H9 (cell line): ENCODE measurements at regions not wholly inside any gene's neighbourhood (a gene's known extent, or its start where the extent isn't known, plus 50 kb on each side); places are given as distances from the start of the nearest gene placed in this dataset.

Source experiments
- DNase-seq: peaks from one replicate; pipeline ENCODE4 v3.0.0-alpha.2; 2017
- H2AFZ ChIP-seq: one replicate; pipeline ENCODE4 v1.6.1; 2013; ENCODE audit warnings: mild to moderate bottlenecking, low read length, control low read depth, moderate library complexity
- H2AK5ac ChIP-seq: 2 replicates; pipeline ENCODE4 v1.6.1; 2013; ENCODE audit warnings: low read length, control low read depth, mixed read lengths; ENCODE audit not compliant: insufficient read length
- H2BK120ac ChIP-seq: one replicate; pipeline ENCODE4 v1.6.1; 2013; ENCODE audit warnings: low read depth, mild to moderate bottlenecking, low read length, control low read depth, inconsistent platforms; ENCODE audit not compliant: poor library complexity, severe bottlenecking
- H2BK12ac ChIP-seq: 2 replicates; pipeline ENCODE4 v1.6.1; 2013; ENCODE audit warnings: low read length, control low read depth, mixed read lengths, low read depth; ENCODE audit not compliant: insufficient read length
- H2BK15ac ChIP-seq: 2 replicates; pipeline ENCODE4 v1.6.1; 2013; ENCODE audit warnings: low read depth, low read length, control low read depth
- H2BK20ac ChIP-seq: one replicate; pipeline ENCODE4 v1.6.1; 2013; ENCODE audit warnings: low read depth, mild to moderate bottlenecking, low read length, control low read depth, inconsistent platforms; ENCODE audit not compliant: poor library complexity, severe bottlenecking
- H2BK5ac ChIP-seq: 2 replicates; pipeline ENCODE4 v1.6.1; 2013; ENCODE audit warnings: low read length, control low read depth, mixed read lengths; ENCODE audit not compliant: insufficient read length
- H3K14ac ChIP-seq: 2 replicates; pipeline ENCODE4 v1.6.1; 2013; ENCODE audit warnings: low read length, control low read depth; ENCODE audit not compliant: insufficient read depth
- H3K18ac ChIP-seq: 2 replicates; pipeline ENCODE4 v1.6.1; 2013; ENCODE audit warnings: low read depth, mild to moderate bottlenecking, mixed read lengths, low read length, control low read depth; ENCODE audit not compliant: insufficient read length
- H3K23ac ChIP-seq: 2 replicates; pipeline ENCODE4 v1.6.1; 2013; ENCODE audit warnings: low read length, control low read depth, mixed read lengths, low read depth; ENCODE audit not compliant: insufficient read length
- H3K23me2 ChIP-seq: 2 replicates; pipeline ENCODE4 v1.6.1; 2013; ENCODE audit warnings: low read depth, mild to moderate bottlenecking, mixed read lengths, low read length, control low read depth; ENCODE audit not compliant: insufficient read length, poor library complexity, severe bottlenecking
- H3K27ac ChIP-seq: 2 replicates; pipeline ENCODE4 v1.5.1; 2013; ENCODE audit warnings: low read length, control low read depth, mixed read lengths, low read depth; ENCODE audit not compliant: insufficient read length
- H3K27me3 ChIP-seq: 2 replicates; pipeline ENCODE4 v1.6.1; 2013; ENCODE audit warnings: low read length, control low read depth, inconsistent platforms; ENCODE audit not compliant: insufficient read depth
- H3K4ac ChIP-seq: 2 replicates; pipeline ENCODE4 v1.6.1; 2013; ENCODE audit warnings: low read depth, mild to moderate bottlenecking, control low read depth, inconsistent platforms, low read length, moderate library complexity
- H3K4me1 ChIP-seq: 2 replicates; pipeline ENCODE4 v1.6.1; 2013; ENCODE audit warnings: low read length, control low read depth, inconsistent platforms; ENCODE audit not compliant: insufficient read depth
- H3K4me2 ChIP-seq: 2 replicates; pipeline ENCODE4 v1.6.1; 2013; ENCODE audit warnings: low read length, control low read depth, mixed read lengths; ENCODE audit not compliant: insufficient read length, insufficient read depth
- H3K56ac ChIP-seq: 2 replicates; pipeline ENCODE4 v1.6.1; 2013; ENCODE audit warnings: low read depth, mild to moderate bottlenecking, mixed read lengths, low read length, control low read depth; ENCODE audit not compliant: insufficient read length
- H3K79me1 ChIP-seq: 2 replicates; pipeline ENCODE4 v1.6.1; 2013; ENCODE audit warnings: low read depth, mild to moderate bottlenecking, moderate library complexity, low read length, control low read depth, inconsistent platforms; ENCODE audit not compliant: insufficient read depth, poor library complexity, severe bottlenecking
- H3K79me2 ChIP-seq: 2 replicates; pipeline ENCODE4 v1.6.1; 2013; ENCODE audit warnings: low read length, control low read depth, inconsistent platforms; ENCODE audit not compliant: insufficient read depth
- H3K9ac ChIP-seq: 2 replicates; pipeline ENCODE4 v1.6.1; 2013; ENCODE audit warnings: low read length, control low read depth, mixed read lengths; ENCODE audit not compliant: insufficient read length; ENCODE audit errors: extremely low read depth
- H3K9me3 ChIP-seq: one replicate; pipeline ENCODE4 v1.6.1; 2013; ENCODE audit warnings: low read depth, low read length, inconsistent platforms; ENCODE audit not compliant: control insufficient read depth
- H3T11ph ChIP-seq: one replicate; pipeline ENCODE4 v1.6.1; 2013; ENCODE audit warnings: mild to moderate bottlenecking, low read length, control low read depth, inconsistent platforms
- H4K20me1 ChIP-seq: one replicate; pipeline ENCODE4 v1.6.1; 2013; ENCODE audit not compliant: control insufficient read depth, insufficient read length, insufficient read depth
- H4K5ac ChIP-seq: 2 replicates; pipeline ENCODE4 v1.6.1; 2013; ENCODE audit warnings: low read depth, mild to moderate bottlenecking, mixed read lengths, low read length, control low read depth; ENCODE audit not compliant: insufficient read length
- H4K8ac ChIP-seq: replicated peaks from 2 replicates; pipeline ENCODE4 v1.6.1; 2013; ENCODE audit warnings: low read length, control low read depth, mixed read lengths, low read depth; ENCODE audit not compliant: insufficient read length
- H4K91ac ChIP-seq: 2 replicates; pipeline ENCODE4 v1.6.1; 2013; ENCODE audit warnings: low read depth, mild to moderate bottlenecking, moderate library complexity, mixed read lengths, low read length, control low read depth; ENCODE audit not compliant: insufficient read length
- H3K27ac Mint-ChIP-seq, 3 experiments: 2 replicates in 2 of 3; 3 replicates in 1 of 3; pipeline ENCODE4 v1.8.0; 2020 to 2021; ENCODE audit warnings: mixed read lengths in 3 of 3, mild to moderate bottlenecking in 1 of 3, moderate library complexity in 1 of 3
- H3K27me3 Mint-ChIP-seq: 2 replicates; pipeline ENCODE4 v1.8.0; 2021; ENCODE audit warnings: low read depth, mild to moderate bottlenecking, moderate library complexity, mixed read lengths
- H3K36me3 Mint-ChIP-seq, 3 experiments: 2 replicates in 2 of 3; 3 replicates in 1 of 3; pipeline ENCODE4 v1.8.0; 2020 to 2021; ENCODE audit warnings: low read depth in 3 of 3, mixed read lengths in 3 of 3; ENCODE audit not compliant: insufficient read depth in 1 of 3
- H3K4me1 Mint-ChIP-seq, 2 experiments: 2 replicates each; pipeline ENCODE4 v1.8.0; 2020; ENCODE audit warnings: mixed read lengths in 2 of 2
- H3K4me3 Mint-ChIP-seq, 2 experiments: 2 replicates in 1 of 2; 3 replicates in 1 of 2; pipeline ENCODE4 v1.8.0; 2020 to 2021; ENCODE audit warnings: mild to moderate bottlenecking in 2 of 2, mixed read lengths in 2 of 2, moderate library complexity in 1 of 2
- H3K9me3 Mint-ChIP-seq, 2 experiments: 2 replicates in 1 of 2; 3 replicates in 1 of 2; pipeline ENCODE4 v1.8.0; 2020; ENCODE audit warnings: mild to moderate bottlenecking in 2 of 2, mixed read lengths in 2 of 2, moderate library complexity in 1 of 2
- WGBS: extraction: QIAGEN DNeasy Blood & Tissue Kit; methylation state at CpG from one replicate; pipeline ENCODE4 v1.1.7; 2013; ENCODE audit warnings: missing lambda C conversion rate, low lambda C conversion rate, mixed read lengths; ENCODE audit not compliant: insufficient read length; ENCODE audit errors: extremely low coverage; 5-methylcytosine and 5-hydroxymethylcytosine counted together
- TF ChIP-seq, protein P1 (sequence below): fragments of 200-600 bp; sonication (generic); conservative IDR thresholded peaks from 3 replicates; pipeline ENCODE4 v1.8.0; 2021; ENCODE audit warnings: antibody characterized with exemption, mild to moderate bottlenecking

GRCh38 chr14:76946753-76947077 lies 81.8 kb downstream of the IRF2BPL start:
- Histone ChIP-seq H3K56ac (no peak overlapping the region), H3K79me2 (no peaks in the 10 kb centered on the region), H3K18ac (peak overlapping the region; percentile 73), H2BK15ac (no peak overlapping the region), H2AK5ac (no peak overlapping the region), H2BK5ac (no peak overlapping the region), H3K79me1 (no peaks in the 10 kb centered on the region), H4K20me1 (no peaks in the 10 kb centered on the region), H4K8ac (no peak overlapping the region), H3T11ph (no peak overlapping the region), H3K27ac (peak overlapping the region; percentile 7), H3K9me3 (no peaks in the 10 kb centered on the region), H2BK20ac (no peak overlapping the region), H3K23me2 (no peaks in the 10 kb centered on the region), H2AFZ (no peak overlapping the region), H3K4me2 (no peak overlapping the region), H3K4me1 (peaks cover 2% of the 10 kb centered on the region; the same call in 1 of the 2 replicates), H3K14ac (peak overlapping the region; percentile 9; the same call in 1 of the 2 replicates), H4K91ac (no peak overlapping the region), H4K5ac (no peak overlapping the region), H3K23ac (no peak overlapping the region), H3K4ac (no peak overlapping the region), H3K9ac (no peak overlapping the region), H3K27me3 (no peaks in the 10 kb centered on the region; the same call in 1 of the 2 replicates), H2BK12ac (no peak overlapping the region), H2BK120ac (no peak overlapping the region)
- no peak for DNase-seq
- Mint-ChIP-seq H3K27ac (peak overlapping the region; percentile 49 to 92 (median 90); a peak in 6 of 7 replicates), H3K36me3 (peaks cover 0 to 4% (median 0%) of the 10 kb centered on the region in 3 experiments; a peak in 1 of 7 replicates), H3K9me3 (no peaks in the 10 kb centered on the region; a peak in 2 of 5 replicates), H3K27me3 (no peaks in the 10 kb centered on the region), H3K4me1 (peaks cover 38 to 44% of the 10 kb centered on the region in 2 experiments), H3K4me3 (peak overlapping the region in 1 of 2 experiments; percentile 66; a peak in 2 of 5 replicates)
- TF ChIP-seq, protein P1, sequence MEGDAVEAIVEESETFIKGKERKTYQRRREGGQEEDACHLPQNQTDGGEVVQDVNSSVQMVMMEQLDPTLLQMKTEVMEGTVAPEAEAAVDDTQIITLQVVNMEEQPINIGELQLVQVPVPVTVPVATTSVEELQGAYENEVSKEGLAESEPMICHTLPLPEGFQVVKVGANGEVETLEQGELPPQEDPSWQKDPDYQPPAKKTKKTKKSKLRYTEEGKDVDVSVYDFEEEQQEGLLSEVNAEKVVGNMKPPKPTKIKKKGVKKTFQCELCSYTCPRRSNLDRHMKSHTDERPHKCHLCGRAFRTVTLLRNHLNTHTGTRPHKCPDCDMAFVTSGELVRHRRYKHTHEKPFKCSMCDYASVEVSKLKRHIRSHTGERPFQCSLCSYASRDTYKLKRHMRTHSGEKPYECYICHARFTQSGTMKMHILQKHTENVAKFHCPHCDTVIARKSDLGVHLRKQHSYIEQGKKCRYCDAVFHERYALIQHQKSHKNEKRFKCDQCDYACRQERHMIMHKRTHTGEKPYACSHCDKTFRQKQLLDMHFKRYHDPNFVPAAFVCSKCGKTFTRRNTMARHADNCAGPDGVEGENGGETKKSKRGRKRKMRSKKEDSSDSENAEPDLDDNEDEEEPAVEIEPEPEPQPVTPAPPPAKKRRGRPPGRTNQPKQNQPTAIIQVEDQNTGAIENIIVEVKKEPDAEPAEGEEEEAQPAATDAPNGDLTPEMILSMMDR = no peak
- no CpG with 5 or more reads among the region's 6 CpGs for WGBS
